ENCODE measurements at regions not wholly inside any gene's neighbourhood (a gene's known extent, or its start where the extent isn't known, plus 50 kb on each side); places are given as distances from the start of the nearest gene placed in this dataset.
"Not testable (repeated sequence)": the region's sequence is repeated elsewhere in the genome, so short reads cannot be mapped to it uniquely, and the experiment has no call there.

DNA sequence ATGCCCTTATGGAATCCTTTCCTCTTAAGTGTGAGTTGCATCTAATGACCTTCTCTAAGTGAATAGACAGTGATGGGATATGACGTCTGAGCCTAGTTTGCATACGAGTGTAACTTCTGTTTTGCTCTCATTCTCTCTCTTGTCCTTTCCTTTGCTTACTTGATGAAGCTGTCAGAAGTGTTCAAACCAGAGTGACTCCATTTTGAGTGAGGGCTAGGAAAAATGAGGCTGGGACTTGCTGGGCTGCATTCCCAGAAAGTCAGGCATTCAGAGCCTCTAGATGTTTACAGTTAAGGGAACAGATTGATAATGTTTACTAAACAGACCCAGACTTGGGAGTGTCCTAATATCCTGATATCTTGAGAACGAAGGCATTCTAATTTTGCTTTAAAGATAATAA, 311.2 kb upstream of the SOX4 start:
- DNase-seq (ENCODE audit: extremely low read depth, low read depth), result not testable (repeated sequence)

DNA sequence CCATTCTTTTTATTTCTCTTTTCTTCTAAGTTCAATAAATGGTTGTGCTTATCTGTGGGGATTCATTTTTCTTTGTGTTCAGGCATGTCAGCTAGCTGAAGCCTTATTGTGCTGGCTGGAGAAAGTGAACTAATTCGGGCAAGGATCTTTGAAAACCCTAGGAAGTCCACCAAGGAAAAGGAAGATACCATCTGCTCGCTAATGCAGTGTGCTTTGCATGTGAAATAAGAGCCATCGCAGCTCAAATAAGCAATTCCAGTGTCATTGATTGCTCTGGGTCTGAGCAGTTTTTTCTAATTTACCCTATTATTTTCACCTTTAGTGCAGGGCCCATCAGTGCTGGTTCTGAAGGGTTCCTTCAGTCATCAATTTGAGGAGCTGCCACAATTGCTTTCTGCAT, 309.4 kb upstream of the SOX4 start:
- no peak for DNase-seq (ENCODE audit: extremely low read depth, low read depth)

DNA sequence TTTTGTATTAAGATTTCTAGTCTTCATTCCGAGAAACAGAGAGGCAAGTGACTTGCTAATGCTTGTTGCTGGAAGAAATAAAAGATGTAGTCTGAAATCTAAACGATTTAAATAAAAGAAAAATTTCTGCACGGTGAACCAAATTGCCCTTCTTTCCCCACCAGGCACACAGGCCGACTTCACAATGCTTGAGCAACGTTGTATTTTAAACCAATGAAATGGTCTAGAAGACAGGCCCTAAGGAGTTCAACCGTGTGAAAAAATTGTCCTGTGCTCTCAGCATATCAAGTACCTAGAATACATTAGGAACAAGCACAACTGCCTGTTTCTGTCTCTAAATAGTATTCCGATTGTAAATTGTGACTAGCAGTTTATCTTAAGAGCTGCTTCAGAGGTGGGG, 308.8 kb upstream of the SOX4 start:
- no peak for DNase-seq (ENCODE audit: extremely low read depth, low read depth)

DNA sequence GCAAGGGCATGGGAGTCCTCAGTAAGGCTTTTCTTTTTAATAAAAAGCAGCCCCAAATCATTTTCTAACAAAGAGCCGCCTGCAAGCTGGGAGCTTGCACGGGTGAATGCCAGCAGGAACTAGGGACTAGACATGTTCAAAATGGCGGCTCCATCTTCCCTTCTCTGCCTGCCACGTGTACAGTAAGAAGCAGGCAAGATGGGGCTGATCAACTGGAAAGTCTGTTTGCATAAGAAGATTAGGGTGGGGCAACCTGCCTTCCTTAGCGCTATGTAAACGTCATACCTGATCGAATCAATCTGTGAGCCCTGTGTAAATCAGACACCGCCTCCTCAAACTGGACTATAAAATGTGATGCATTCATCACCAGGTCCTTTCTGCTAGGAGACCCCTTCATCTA, 299.4 kb upstream of the SOX4 start:
- DNase-seq (ENCODE audit: extremely low read depth, low read depth), result no peak

DNA sequence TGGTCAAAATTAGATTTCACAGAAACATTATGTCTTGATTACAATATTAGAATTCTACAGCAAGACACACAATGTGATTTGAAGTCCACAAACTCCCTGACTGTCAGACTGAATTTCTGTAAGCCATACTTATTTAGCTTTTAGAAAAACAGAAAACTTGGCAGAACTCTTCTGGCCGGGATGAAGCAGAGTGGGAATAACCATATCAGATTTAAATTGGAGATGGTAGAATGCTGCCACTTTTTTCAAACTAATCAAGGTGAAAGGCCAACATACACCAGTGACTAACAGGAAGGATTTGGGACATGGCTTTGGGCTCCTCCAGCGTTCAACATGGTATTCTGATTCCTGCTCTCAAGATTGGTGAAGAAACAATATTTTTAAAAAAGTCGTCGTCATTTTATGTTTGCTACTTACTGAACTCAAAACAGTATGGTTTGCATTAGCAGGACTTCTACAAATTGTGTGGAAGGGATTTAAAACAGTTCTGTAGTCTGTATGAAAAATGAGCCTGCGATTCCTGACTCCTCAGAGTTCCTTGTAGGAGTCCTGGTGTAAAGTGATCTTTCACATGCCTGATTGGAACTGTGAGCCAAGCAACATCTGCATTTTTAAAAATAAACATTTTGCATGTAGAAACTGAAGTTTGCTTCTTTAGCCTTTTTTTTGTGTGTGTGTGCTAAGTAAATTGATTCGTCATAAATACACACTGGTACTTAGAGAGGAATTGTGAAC, 297.9 kb upstream of the SOX4 start:
- DNase-seq (ENCODE audit: extremely low read depth, low read depth), result no peak

DNA sequence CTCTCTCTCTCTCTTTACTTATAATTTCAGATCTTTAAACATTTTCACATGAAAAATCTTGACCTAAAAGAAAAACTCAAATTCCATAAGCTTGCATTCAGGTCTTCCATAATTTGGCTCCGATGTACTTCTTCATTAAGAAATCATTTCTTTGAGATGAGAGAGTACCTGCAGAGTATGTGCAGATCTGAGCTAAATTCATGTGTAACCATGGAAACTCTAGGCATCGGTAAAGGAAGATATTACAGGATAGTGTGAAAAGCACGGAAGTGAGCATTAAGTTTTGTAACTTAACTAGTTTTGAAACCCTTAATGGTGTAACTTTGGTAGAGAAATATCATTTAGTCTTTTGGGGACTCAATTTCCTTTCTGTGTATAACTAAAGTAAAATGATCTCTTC, 295.9 kb upstream of the SOX4 start:
- no peak for DNase-seq (ENCODE audit: extremely low read depth, low read depth)

DNA sequence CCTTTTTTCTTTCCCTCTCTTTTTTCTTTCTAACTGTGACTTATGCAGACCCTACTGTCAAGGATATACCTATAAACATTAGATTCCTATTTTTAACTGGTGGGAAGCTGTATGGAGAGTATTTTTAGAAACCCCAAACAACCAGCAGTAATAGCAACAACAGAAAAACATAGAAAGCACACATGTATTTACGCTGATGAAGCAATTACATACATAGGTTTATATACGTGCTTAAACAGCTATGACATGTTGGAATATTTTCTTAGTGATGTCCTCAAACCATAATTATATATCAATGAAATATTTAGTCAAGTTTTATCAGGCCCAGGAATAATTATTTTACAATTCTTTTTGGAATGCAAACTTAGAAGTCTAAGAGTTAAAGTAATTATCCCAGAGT, 294.3 kb upstream of the SOX4 start:
- DNase-seq (ENCODE audit: extremely low read depth, low read depth), result no peak

DNA sequence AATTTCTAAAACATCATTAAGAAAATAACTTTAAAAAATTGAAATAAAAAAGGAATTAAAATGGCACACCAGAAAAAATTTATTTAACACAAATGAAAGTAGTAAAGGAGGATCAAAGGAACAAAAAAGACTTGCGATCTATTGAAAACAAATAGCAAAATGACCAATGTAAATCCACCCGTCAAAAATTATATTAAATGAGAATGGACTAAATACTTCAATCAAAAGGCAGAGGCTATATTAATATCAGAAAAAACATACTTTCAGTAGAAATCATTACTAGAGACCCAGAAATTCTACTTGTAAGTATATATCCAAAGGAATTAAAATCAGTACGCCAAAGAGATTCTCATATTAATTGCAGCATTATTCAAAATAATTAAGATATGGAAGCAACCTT, 293.1 kb upstream of the SOX4 start:
- no peak for DNase-seq (ENCODE audit: extremely low read depth, low read depth)

DNA sequence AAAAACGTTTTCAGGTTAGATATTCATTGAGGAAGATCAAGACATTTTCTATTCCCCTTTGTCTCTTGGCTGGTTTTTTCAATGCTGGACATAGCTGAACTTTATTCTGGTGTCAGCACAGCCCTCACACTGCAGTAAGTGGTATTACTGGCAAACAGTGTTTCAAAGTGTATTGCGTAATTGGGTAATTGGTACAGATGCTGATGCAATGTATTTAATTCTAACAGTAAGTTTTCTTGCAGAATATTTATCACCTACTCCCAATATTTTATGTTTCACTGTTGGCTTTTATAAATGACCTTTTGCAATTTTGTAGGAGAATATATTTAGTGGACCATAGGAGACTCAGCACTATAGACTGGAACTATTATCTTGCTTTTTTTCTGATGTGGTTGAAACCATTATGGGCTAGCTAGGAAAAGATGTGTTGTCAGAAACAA, 287.6 kb upstream of the SOX4 start:
- DNase-seq (ENCODE audit: extremely low read depth, low read depth), result peak; percentile 17

DNA sequence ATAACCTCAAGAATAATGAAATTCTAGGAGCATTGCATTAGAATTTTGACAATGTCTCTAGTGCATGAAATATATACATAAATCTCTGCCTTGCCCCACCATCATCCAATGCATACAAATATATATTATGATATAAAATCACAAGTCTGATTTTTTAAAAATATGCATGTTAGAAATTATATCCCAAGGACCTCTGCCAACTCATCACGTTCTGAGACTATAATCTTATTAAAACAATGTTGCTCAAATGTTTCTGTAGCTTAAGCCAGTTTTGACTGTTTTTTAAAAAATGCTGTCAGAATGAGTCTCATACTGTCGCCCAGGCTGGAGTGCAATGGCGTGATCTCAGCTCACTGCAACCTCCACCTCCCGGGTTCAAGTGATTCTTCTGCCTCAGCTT, 287.0 kb upstream of the SOX4 start:
- no peak for DNase-seq (ENCODE audit: extremely low read depth, low read depth)

DNA sequence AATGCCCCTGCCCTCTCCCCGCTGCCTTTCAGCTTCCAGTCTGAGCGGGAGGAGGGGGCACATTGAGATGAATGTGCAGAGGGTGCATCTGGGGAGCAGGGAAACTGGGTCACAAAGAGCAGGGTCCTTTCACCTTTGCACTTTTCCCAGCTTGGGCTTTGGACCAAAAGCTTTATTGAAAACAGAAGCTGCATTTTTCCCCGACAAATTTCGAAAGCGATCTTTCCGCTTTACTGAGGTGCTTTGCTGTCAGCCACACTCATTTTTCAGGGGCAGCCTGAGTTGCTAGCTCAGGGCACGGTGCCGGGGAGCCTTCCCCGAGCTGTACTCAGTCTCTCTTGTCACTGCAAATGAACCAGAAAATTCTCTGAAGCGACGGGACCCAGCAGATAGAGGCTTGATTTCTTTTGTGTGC, 283.7 kb upstream of the SOX4 start:
- no peak for DNase-seq (ENCODE audit: extremely low read depth, low read depth)

DNA sequence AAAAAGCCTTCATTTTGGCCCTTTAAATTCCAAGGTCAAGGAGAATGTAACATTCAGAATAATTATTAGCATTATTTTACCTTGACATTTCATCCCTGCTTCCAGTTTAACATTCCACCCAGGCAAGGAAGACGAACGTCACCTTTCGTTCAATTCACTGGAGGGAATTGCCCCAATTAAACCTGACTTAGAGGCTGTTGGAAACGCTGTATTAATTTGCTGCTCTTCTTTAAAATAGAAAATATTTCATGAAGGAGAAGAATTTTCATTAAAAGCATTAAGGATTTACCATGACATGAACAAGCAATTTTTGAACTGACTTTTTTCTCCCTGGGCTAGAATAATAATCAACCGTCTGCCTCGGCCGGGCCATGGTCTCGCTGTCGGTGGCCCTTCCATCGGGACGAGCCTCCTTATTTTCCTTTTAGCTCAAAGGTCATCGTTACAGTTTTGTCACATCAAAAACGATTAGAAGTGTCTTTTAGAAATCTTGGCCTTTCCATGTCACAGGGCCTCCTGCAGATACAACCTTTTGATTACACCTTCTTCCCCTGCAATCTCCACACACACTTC, 282.9 kb upstream of the SOX4 start:
- DNase-seq (ENCODE audit: extremely low read depth, low read depth), result no peak

DNA sequence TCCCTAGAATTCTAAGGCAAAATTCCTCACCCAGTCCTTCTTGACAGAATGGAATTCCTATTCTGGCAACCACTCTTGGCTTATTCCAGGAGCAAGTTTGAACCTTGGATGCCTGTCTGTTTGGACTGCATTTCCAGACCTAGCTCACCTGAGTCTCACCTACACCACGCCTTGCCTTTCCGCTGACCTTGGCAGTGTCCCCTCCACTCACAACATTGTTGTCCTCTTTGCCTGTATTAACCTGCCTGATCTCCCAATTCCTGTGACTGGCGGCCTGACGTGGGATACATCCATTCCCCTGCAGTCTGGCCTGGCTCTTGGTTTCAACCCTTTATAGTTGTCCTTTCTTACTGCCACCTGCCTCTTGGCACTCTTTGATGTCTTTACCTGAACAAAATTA, 281.4 kb upstream of the SOX4 start:
- DNase-seq (ENCODE audit: extremely low read depth, low read depth), result no peak

DNA sequence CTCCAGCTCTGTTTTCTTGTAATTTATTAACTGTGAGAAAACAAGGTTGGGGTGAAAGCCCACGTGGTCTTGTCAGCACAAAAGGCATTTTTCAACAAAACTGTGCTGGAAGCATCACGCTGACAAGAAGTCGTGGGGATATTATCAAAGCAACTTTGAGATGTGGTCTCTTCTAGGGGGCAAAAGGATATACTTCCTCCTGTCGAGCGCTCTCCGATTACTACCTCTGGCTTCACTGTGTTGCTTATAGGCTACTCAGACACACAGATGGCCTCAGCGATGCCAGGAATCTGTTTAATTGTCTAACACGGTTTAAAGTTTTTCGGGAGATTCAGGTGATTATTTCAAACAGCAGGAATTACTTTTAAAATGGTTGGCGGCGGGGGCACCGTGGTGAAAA, 275.9 kb upstream of the SOX4 start:
- no peak for DNase-seq (ENCODE audit: extremely low read depth, low read depth)

DNA sequence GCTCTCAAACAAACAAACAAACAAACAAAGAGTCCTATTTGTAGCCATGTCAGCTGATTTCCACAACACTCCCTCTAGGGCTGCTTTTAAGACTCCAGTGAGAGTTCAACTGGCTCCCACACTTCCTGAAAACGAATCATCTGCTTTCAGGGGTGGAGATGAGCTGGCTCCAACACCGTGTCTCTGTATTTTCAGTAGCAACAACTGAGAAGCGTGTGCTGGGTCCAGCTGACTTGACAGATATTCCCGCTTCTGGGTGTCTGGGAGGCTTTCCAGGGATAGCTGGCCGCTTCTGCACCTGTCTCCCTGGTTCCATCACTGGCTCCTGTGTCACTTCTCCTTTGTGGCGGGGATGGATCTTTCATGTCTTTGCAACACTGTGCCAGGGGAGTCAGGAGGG, 272.5 kb upstream of the SOX4 start:
- no peak for DNase-seq (ENCODE audit: extremely low read depth, low read depth)

DNA sequence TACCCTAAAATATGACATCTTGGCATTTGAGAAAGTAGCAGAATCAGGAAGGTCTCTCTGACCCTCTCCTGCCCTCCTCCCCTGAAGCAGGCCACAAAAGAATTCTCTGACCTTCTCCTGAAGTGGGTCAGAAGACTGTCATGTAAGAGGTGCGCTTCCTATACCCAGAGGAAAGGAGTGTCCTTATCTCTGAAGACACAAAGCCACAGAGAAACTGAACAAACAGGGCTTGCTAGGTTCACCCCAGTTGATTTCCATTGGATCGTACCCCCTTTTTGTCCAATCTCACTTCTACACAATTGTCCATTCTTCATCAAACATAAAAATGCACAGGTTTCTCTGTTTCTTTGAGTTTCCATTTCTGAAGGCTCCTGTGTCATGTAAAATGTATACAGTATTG, 272.0 kb upstream of the SOX4 start:
- no peak for DNase-seq (ENCODE audit: extremely low read depth, low read depth)

DNA sequence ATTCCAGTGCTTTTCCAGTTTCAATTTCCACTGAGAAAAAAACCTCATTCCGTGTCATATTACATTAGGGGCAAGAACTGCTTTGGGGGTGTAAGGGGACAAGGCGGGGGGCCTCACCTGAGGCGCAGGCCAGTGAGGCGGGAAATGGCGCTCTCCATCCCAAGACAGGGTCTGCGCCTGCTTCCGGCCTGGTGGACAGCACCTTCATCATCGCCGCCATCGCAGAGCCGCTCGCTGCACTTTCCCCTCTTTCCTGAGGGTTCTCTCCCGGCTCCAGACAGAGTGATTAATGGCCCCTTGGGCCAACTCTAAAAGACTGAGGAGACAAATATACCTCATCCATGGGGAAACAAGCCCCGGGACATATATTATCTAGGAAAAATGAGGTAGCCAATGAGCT, 270.0 kb upstream of the SOX4 start:
- DNase-seq (ENCODE audit: extremely low read depth, low read depth), result no peak

DNA sequence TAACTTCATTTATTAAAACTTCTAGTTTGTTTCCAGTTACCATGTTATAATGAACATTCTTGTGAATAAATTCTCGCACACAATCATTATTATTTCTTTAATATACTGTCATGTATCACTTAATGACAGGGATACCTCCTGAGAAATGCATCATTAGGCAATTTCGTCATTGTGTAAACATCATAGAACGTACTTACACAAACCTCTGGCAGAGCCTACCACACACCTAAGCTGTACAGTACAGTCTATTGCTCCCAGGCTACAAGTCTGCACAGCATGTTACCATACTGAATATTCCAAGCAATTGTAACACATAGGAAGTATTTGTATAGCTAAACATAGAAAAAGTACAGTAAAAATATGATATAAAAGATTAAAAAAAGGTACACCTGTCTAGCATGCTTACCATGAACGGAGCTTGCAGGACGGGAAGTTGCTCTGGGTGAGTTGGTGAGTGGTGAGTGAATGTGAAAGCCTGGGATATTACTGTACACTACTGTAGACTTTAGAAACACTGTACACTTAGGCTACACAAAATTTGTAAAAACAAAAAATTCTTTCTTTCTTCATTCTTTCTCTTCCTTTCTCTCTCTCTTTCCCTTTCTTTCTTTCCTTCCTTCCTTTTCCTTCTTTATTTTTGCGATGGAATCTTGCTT, 268.2 kb upstream of the SOX4 start:
- no peak for DNase-seq (ENCODE audit: extremely low read depth, low read depth)

DNA sequence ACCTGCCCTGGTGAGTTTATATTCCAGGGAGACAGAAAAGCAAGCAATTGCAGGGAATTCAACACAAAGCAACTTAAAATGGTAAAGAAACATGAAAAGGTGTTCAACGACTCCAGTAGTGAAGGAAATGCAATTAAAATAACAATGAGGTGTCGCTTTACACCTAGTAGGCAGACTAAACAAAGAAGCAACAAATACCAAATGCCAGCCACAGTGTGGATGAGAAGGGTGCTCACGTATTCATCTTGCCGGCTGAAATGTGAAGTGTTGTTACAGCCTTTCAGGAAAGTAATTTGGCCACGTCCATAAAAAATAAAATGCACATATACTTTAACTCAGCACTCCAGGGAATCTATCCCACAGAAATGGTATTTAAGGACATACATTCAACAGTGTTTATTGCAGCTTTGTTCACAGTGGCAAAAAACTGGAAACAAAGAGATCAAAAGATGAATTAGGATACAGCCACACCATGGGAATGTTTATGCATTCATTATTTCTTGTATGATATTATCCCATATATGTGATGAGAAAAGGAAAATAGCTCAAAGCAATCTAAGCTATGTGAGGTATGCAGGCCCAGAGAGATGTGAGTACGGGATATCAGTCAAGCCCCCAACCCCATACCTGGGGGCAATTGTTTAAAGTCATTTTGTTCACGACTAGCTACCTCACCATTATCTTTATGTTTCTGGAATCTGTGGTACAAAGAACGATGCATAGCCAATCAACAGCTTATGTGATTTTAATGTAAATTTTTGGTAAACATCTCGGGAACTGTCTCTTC, 266.0 kb upstream of the SOX4 start:
- DNase-seq (ENCODE audit: extremely low read depth, low read depth), result no peak

DNA sequence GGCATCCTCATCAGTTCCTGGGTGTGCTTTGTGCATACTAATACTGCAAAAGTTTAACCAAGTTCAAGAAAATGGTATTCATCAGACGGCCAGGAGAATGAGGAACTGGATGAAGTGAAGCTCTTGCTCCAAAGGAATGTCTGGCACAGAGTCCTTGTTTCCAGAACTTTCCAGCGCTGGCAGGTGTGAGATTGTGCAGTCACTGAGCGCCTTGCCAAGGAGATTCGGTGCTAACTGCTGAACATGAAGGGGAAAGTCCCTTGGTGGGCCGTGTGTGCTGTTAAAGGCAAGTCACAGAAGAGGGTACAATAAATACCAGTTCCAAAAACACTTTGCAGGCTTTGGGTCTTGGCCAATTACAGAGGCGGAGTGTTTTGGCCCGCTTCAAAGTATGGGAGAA, 262.3 kb upstream of the SOX4 start:
- DNase-seq (ENCODE audit: extremely low read depth, low read depth), result no peak

DNA sequence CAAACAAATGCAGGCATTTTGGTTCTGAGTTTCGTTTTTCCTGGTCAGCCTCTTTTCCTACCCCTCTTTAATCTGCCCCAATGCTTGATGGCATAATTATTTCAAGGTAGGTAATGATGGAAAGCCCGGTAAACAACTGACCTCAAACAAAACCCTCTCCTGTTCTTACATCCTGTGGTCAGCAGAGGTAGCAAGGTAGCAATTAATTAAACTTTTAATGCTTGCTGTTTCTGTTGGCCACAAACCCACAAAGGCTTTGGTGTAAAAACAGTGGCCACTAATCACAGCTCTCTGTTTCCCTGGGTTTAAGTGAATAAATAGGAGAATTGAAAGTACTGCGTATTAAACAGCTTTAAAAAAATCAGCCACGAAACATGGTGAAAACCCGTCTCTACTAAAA, 261.5 kb upstream of the SOX4 start:
- DNase-seq (ENCODE audit: extremely low read depth, low read depth), result no peak

DNA sequence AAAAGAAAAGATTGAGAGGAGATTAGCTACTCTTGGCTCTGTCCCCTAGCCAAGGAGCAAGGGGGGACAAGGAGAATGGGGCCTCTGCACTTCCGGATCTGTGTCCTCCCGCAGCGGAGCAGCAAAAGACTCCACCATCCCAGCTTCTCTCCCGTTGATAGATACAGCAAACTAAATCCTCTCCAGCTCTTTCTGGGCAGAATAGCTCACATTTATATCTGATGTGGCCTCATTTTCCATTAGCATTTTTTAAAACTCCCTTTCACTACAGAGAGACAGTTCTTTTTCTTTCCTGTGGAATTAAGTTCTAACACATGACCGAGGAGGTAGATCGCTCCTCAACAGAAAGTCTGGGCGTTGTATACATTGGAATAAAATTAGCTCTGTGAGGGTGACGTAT, 260.9 kb upstream of the SOX4 start:
- no peak for DNase-seq (ENCODE audit: extremely low read depth, low read depth)
